GM12878 (cell line): ENCODE measurements at regions not wholly inside any gene's neighbourhood (a gene's known extent, or its start where the extent isn't known, plus 50 kb on each side); places are given as distances from the start of the nearest gene placed in this dataset.

Experiments used
- BCLAF1 ChIP-seq: fragments of 450-650 bp; IDR thresholded peaks from 2 replicates; pipeline ENCODE4 v1.6.1; 2017; ENCODE audit warnings: antibody characterized with exemption, mild to moderate bottlenecking, moderate library complexity
- CBFB ChIP-seq: IDR thresholded peaks from 2 replicates; pipeline ENCODE4 v1.6.1; 2016; ENCODE audit warnings: antibody characterized with exemption, low read depth
- CBX5 ChIP-seq: sonication (generic); IDR thresholded peaks from 2 replicates; pipeline ENCODE4 v1.6.1; 2016; ENCODE audit warnings: low read depth, moderate library complexity, mild to moderate bottlenecking, inconsistent platforms
- DPF2 ChIP-seq: fragments of 450-650 bp; IDR thresholded peaks from 2 replicates; pipeline ENCODE4 v1.6.1; 2017; ENCODE audit warnings: mild to moderate bottlenecking
- E2F8 ChIP-seq: fragments of 450-650 bp; IDR thresholded peaks from 2 replicates; pipeline ENCODE4 v1.6.1; 2018; ENCODE audit warnings: mild to moderate bottlenecking, low read depth, moderate library complexity; ENCODE audit not compliant: partially characterized antibody
- NBN ChIP-seq: fragments of 450-650 bp; IDR thresholded peaks from 2 replicates; pipeline ENCODE4 v1.6.1; 2016
- PAX5 ChIP-seq: IDR thresholded peaks from 2 replicates; pipeline ENCODE4 v1.6.1; 2011; ENCODE audit warnings: low read depth, low read length, borderline replicate concordance
- PKNOX1 ChIP-seq: fragments of 450-650 bp; IDR thresholded peaks from 2 replicates; pipeline ENCODE4 v1.6.1; 2016; ENCODE audit warnings: mild to moderate bottlenecking
- RCOR1 ChIP-seq: conservative IDR thresholded peaks from 2 replicates; pipeline ENCODE4 v1.6.1; 2012; ENCODE audit warnings: low read depth, low read length, improper control_type of control experiment
- SMC3 ChIP-seq: IDR thresholded peaks from 2 replicates; pipeline ENCODE4 v1.6.1; 2011; ENCODE audit warnings: low read length, improper control_type of control experiment, borderline replicate concordance
- SP1 ChIP-seq: IDR thresholded peaks from one replicate; pipeline ENCODE4 v1.6.1; 2011; ENCODE audit warnings: low read depth, low read length
- STAT1 ChIP-seq: fragments of 450-650 bp; conservative IDR thresholded peaks from 2 replicates; pipeline ENCODE4 v1.6.1; 2014; ENCODE audit warnings: antibody characterized with exemption, mild to moderate bottlenecking
- TCF7 ChIP-seq: IDR thresholded peaks from 2 replicates; pipeline ENCODE4 v1.6.1; 2014; ENCODE audit warnings: antibody characterized with exemption, borderline replicate concordance

- TF ChIP-seq SP1 (no peak), NBN (no peak), PKNOX1 (no peak), TCF7 (no peak), CBX5 (no peak), CBFB (no peak), E2F8 (no peak), SMC3 (no peak), PAX5 (no peak), STAT1 (no peak), DPF2 (no peak), RCOR1 (no peak), BCLAF1 (no peak)
- TF ChIP-seq, all 136 proteins: peak for 0
Observed at GRCh38 chr13:34638897-34639296, 303.2 kb upstream of the NBEA start (continued).
